Ammon's horn (tissue), 1 donor: ENCODE measurements at regions not wholly inside any gene's neighbourhood (a gene's known extent, or its start where the extent isn't known, plus 50 kb on each side); places are given as distances from the start of the nearest gene placed in this dataset.

Experiments used
- DNase-seq: peaks from one replicate; pipeline ENCODE4 v3.0.0-alpha.2; 2016; ENCODE audit warnings: low spot score

GRCh38 chr5:123244458-123244857, 155.4 kb downstream of the PRDM6 start:
- DNase-seq = no peak
